CD1c-positive myeloid dendritic cell (primary cell): ENCODE measurements at regions not wholly inside any gene's neighbourhood (a gene's known extent, or its start where the extent isn't known, plus 50 kb on each side); places are given as distances from the start of the nearest gene placed in this dataset.
"Not testable (repeated sequence)": the region's sequence is repeated elsewhere in the genome, so short reads cannot be mapped to it uniquely, and the experiment has no call there.

Source experiments
- DNase-seq: peaks from one replicate; pipeline ENCODE4 v3.0.0-alpha.2; 2016; ENCODE audit errors: extremely low spot score

DNA sequence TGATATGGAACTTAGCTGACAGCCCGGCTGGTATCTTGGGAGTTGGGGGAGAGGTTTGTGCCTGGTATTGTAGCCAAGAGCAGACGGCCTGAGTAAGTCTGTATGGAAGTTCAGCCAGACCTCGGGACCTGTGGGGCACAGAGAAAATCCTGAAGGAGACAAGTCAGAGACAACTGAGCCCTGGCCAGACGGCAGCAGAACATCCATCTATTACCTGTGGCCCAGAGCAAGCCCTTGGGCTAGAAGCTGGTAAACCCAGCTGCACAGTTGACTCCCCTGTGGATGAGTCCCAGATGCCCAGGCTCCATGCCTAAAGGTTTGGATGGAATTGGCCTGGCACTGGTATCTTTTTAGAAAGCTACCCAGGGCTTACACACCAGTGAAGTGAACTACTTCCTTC, 70.4 kb upstream of the DLG1 start:
- DNase-seq, result no peak

DNA sequence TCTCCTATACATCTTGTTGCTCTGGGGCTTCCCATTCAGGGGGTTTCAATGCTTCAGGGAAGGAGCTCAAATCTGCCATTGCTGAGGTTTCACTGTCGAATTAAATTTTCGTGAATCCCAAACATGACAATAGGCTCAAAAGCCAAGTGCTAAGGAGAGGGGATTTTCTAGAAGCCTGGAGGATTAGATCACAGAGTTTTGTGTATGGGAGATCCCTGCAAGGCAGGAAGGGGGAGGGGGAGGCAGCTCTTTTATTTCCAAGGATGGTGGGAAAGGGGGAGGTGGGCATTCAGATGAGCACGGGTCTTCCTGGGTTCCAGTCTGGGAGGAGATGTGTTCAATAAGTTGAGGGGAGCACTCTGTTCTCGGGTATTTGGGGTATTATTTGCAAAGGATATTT, 69.9 kb upstream of the DLG1 start:
- no peak for DNase-seq

DNA sequence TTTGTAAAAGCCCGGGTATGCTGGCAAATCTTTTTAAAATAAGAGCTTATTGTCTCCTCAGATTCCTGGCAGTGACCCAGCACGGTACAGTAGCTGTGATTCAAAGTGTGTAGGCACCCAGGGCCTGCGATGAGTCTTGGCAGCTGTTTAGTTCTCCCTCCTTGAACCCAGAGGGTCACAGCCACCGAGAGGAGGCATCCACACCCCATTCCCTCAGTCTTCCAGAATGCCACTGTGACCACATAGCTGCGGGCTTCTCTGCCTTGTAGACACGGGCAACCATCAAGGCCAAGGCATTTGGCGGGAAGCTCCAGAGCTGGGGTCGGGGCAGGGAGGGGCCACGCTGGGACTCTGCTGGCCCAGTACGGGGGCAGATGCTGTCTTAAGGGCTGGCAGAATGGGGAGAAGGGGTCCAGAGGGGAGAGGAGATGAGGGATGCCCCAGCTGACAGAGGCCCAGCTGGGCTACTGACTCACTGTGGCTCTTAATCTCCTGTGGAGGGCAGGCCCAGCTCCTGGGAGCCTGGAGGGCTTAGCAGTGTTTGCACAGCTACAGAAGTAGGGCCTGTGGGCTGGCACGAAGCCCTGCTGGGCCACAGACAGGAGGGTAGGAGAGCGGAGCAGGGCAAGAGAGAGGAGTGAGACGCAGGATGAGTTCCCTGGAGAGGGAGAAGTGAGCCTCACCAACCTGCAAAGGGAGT, 68.8 kb upstream of the DLG1 start:
- DNase-seq, result no peak

DNA sequence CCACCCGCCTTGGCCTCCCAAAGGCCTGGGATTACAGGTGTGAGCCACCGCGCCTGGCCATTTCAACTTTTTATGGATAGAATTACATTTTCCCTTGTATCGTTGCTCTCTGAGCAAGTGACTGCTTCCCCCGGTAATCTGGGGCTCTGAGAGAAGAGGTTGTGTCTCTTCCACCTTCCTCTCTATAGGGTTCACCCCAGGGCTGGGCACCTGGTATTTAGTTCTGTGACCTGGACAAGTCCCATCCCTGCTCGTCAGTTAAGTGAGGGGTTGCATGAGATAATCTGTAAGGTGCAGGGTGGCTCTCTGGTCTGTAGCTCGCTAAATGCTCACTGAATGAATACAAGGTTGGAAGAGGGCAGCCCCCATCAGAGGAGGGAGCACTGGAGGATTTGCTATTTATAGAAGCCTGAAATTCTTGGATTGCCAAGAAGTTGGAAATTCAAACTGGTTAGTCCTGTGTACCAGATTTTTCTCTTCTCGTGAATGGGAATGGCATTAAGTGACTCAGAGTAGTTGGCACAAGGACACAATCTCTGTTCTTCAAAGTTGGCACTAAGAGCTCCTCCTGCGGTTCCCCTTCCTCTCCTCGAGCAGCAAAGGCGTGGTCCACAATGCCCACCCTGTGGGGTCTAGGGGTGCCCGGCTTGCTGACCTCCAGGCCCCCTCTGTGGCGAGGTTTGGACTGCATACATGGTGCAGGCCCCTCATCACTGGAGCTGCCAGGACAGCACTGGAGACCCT, 68.1 kb upstream of the DLG1 start:
- DNase-seq, result no peak

DNA sequence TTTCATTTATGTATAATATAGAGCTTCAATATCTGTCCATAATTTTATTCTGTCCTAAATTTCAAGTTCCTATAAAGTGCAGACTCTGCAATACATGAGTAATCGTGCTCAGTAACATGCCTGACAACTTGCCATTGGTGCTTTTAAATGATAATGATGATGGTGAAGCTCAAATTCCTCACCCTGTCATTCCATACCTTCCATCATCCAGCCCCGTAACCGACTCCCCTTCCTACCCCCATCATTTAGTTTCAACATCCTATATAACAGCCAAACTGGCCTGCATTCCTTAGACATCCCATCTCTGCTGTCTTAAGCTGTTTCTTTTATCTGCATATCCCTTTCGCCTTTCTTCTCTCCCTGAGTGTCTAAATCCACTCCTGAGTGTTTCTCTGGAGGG, 67.2 kb upstream of the DLG1 start:
- DNase-seq, result no peak

DNA sequence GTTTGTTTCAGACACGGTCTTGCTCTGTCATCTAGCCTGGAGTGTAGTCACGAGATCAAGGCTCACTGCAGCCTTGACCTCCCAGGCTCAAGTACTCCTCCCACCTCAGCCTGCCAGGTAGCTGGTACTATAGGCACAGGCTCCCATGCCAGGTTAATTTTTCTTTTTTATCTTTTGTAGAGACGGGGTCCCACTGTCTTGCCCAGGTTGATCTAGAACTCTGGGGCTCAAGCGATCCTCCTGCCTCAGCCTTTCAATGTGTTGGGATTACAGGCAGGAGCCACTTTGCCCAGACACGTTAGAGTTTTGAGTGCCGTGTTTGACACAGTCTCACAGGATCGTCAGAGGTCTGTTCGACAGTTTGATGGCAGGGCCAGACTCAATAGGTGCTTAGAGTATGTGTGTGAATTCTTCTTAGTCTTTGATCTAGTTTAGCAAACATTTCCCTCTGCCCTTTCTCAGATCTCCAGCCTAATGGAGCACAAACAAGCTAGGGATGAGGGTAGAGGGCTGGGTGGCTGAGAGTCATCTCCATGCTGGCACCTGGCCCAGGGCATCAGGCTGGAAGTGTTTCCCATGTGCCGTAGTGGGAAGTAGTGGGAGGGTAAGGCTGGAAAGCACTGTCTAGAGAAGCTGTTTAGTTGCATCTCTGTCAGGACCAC, 66.1 kb upstream of the DLG1 start:
- DNase-seq, result no peak

DNA sequence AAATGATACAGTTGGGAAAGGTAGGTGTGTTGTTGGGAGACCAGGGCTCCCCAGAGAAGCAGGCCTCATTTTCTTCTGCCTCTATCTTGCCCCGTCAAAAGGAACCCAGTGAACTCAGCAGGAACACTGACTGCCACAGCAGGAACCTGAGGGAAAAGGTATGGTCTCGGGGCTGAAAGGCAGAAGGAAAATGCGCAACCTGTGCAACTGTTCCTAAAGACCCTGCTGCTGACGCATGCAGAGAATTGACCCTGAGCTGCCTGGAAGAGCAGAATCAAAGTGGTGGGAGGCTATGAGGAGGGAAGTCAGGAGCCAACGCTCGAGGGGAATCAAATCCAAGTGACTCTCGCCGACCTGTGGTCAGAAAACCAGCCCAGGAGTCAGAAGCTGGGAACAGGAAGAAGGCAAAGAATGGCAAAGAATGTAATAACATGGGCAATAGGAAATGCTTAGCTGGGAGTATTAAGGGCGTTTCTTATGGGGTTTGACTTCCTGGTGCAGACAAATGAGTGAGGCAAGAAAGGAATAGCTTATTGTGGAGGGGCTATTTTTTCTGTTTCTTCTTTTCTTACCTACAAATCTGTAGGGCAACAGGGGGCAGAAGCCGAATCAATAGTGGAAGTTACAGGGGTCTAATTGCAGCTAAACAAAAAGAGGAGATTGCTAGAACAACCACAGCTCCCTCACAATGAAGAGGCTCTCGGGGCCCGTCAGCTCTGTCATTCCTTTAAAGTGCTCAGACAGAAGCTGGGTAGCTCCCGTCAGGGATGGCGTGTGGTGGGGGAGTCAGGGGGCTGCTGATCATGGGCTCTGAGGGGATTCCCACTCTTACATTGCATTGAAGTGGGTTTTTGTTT, 65.4 kb upstream of the DLG1 start:
- DNase-seq, result no peak

DNA sequence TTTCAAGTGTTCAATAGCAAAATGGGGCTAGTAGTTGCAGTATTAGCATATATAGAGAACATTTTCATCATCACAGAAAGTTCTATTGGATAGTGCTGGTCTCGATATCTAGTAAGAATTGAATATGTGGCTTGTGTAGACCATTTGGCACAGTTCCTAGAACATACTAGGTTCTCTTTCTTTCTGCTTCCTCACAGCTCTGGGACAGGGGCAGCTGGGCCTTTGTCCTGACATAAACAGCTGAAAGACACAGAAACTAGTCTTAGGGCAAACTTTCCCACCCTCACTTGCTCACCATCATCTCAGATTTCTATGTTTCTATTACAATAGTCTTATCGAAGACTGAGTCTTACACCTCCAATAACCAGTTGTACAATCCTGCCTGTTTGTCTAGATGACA, 63.7 kb upstream of the DLG1 start:
- DNase-seq, result no peak

DNA sequence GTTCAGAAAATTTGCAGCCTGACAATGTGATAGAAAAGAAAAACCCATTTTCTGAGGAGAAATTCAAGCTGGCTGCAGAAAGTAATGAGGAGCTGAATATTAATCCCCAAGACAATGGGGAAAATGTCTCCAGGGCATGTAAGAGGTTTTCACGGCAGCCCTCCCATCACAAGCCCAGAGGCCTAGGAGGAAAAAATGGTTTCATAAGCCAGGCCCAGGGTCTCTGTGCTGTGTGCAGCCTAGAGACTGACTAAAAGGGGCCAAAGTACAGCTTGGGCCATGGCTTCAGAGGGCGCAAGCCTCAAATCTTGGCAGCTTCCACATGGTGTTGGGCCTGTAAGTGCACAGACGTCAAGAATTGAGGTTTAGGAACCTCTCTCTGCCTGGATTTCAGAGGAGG, 61.7 kb upstream of the DLG1 start:
- DNase-seq, result not testable (repeated sequence)

DNA sequence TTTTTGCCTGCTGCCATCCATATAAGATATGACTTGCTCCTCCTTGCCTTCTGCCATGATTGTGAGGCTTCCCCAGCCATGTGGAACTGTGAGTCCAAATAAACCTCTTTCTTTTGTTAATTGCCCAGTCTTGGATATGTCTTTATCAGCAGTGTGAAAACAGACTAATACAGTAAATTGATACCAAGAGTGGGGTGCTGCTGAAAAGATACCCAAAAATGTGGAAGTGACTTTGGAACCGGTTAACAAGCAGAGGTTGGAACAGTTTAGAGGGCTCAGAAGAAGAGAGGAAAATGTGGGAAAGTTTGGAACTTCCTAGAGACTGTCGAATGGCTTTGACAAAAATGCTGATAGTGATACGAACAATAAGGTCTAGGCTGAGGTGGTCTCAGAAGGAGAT, 61.1 kb upstream of the DLG1 start:
- DNase-seq, result not testable (repeated sequence)

DNA sequence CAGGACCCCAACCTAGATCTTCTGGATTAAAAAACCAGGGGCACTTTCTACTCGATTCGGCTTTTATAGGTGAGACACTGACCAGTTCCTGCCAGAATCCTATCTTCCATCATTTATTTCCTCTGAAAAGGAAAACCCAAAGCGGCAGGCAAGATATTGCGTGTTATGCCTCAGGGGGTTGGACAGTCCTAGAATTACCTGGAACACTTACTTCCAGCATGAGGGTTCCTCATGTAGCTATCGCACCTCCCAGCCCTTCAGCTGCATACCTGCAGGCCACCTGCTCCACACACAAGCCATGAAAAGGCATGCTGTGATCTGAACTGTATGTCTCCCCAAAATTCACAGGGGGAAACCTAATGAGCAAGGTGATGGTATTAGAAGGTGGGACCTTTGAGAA, 58.3 kb upstream of the DLG1 start:
- no peak for DNase-seq

DNA sequence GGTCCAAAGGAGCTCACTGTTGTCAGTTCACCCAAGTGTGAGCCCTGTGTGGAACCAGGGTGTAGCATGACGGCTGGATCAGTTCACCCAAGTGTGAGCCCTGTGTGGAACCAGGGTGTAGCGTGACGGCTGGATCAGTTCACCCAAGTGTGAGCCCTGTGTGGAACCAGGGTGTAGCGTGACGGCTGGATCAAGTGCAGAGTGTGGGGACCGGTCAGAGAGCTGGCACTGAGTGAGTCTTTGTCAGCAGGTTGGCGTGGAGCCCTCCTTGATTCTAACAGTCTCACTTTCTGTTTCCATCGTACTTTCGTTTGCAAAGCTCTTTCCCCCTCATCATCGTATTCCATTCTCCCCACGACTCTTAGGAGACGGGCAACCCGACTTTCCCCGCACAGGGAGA, 57.9 kb upstream of the DLG1 start:
- DNase-seq, result no peak

DNA sequence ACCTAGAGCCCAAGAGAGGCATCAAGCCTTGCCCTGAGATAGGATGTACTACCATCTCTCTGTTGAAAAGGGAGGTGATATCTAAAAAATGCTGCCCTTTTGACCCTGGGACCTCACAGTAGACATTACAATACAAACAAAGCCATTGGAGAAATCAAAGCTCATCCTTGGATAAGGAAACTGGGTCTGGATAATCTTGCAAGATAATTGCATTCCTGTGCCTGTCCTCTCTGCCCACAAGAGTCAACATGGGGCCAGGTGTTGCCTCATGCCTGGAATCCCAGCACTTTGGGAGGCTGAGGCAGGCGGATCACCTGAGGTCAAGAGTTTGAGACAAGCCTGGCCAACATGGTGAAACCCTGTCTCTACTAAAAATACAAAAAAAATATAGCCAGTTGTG, 57.3 kb upstream of the DLG1 start:
- no peak for DNase-seq

DNA sequence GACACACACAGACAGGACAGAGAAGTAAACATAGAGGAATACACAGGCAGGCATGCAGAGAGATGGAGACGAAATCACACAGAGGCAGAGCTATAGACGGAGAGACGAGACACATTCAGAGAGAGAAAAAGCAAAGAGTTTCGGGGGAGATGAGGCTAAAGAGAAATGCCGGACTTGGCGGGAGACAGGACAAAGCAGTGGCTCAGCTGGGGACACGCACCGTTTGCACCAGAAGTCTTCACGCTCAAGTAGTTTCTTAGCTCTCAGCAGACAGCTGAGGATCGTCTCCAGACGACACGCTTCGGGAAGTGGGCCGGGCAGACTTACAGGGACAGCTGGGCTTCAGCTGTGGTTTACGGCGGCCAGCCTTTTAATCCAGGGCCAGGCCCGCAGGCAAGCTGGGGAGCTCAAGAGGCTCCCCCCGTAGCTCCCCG, 56.2 kb upstream of the DLG1 start:
- DNase-seq, result no peak

DNA sequence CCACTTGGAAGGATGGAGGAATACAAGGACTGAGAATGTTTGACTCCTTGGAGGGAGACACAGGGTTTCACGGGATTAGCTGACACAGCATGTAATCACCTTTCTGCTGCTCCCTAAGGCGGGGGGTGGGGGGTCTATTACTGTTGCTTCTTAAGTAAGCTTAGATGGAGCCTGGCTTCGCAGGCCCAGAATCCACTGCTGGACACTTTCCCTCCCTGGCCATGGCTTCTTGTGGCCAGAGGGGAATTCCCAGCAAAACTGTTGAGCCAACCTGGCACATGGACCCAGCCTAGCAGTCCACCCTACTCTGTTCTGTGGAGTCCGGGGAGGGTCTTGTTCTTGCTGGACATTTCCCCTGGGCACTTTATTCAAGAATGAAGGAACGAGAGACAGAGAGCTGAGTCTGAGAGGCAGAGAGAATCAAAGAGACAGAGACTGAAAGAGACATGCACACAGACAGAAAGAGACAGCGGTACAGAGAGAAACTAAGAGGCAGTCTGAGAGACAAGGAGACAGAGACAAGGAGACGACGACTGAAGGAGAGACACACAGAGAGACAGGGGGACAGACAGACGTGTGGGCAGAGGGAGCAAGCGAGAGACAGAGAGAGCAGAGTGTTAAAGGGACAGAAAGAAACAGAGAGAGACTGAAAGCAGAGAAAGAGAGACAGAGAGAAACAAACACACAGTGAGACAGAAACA, 55.6 kb upstream of the DLG1 start:
- DNase-seq, result no peak

DNA sequence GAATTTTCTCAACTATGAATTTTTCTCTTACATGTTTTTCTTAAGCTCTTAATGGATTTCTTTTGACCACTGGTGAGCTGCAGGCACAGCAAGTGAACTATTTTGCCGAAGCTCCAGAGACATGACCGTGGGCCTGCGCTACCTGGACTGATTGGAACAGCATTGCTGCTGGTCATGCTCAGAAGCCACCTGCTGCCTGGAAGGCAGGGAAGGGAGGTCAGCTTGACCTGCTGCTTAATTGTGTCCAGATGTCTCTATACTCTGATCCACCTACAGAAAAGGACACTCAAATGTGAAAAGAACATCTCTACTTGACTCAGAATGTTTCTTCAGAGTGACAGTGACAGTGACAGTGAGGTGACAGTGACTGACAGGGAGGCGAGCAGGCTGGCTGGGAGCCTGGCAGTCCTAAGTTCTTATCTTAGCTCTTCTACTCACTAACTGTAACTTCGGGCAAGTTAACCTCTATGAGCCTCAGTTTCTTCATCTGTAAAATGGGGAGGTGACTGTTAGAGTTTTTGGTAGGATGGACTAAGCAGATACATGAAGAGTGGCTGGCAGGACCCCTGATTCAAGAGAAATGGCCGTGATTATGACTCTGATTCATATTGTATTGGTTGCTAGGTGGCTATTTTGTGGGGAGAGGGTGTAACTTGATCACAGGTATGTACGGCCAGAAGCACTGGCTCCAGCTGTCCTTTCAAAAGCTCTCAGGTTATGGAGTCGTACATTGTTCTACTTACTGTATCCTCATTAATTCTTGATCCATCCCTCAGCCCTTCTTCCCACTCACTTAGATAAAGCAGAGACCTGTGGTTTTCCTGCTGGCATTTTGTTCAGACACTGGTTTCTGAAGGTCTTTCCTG, 54.8 kb upstream of the DLG1 start:
- DNase-seq, result no peak

DNA sequence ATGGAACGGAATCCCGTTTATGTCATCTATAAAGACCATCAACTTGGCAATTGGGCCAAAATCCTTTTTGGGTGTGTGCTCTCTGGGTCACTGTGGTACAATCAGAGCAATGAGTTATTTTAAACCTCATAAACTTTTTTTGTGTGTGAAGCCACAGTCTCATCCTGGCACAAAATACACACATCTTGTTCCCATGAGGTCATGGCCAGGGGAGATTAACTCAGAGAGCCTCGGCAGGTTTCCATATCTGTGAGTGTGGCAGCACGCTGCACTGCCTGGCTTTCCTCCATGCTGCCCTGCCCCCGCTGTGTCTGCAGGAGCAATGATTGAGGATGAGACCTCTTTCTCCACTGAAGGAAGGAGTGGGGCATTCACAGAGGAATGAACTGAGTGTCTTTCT, 54.0 kb upstream of the DLG1 start:
- DNase-seq, result no peak

DNA sequence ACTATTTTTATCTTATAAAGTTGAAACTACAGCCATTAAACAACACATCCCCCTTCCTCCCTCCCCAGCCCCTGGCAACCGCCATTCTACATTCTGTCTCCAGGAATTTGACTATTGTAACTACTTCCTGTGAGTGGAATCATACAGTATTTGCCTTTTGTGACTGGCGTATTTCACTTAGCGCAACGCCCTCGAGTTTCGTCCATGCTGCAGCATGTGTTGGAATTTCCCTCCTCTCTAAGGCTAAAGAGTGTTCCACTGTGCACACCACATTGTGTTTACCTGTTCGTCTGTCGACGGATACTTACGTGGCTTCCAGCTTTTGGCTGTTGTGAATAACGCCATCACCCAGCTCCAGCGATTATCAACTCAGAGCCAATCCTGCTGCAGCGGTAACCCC, 52.0 kb upstream of the DLG1 start:
- no peak for DNase-seq

DNA sequence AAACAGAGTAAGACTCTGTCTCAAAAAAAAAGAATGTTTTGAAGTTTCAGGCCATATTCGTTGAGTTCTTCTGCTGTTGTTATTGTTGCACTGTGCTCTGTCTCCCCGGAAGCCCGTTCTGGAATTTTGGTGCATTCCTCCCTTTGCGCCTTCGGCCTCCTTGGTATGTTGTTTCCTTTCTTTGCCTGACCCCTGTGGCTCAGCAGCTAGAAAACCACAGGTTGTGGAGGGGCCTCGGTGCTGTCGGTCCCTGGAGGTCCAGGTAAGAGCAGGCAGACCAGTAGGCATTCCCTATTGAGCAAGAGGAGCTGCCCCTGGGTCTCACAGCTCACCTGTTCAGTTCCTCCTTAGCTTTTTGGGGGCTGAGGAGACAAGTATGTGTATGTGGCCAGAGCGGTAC, 51.0 kb upstream of the DLG1 start:
- DNase-seq, result no peak
